Omental fat pad (tissue), 3 donors: ENCODE measurements at regions not wholly inside any gene's neighbourhood (a gene's known extent, or its start where the extent isn't known, plus 50 kb on each side); places are given as distances from the start of the nearest gene placed in this dataset.

ENCODE experiments used
- ATAC-seq: fragments of 150-250 bp; one replicate; pipeline ENCODE4 v1.9.1; 2016; ENCODE audit warnings: mild to moderate bottlenecking, moderate library complexity; ENCODE audit not compliant: low FRiP score
- DNase-seq: peaks from one replicate; pipeline ENCODE4 v3.0.0-alpha.2; 2019; ENCODE audit warnings: low spot score
- TF ChIP-seq, protein P1 (sequence below), 3 donors: fragments of 450-650 bp; IDR thresholded peaks; one replicate each; pipeline ENCODE4 v1.5.1; 2016 to 2017; ENCODE audit warnings: antibody characterized with exemption in 3 of 3, mild to moderate bottlenecking in 3 of 3, moderate library complexity in 2 of 3

GRCh38 chr2:163493359-163494298 lies 242.2 kb downstream of the FIGN start:
- TF ChIP-seq, protein P1, sequence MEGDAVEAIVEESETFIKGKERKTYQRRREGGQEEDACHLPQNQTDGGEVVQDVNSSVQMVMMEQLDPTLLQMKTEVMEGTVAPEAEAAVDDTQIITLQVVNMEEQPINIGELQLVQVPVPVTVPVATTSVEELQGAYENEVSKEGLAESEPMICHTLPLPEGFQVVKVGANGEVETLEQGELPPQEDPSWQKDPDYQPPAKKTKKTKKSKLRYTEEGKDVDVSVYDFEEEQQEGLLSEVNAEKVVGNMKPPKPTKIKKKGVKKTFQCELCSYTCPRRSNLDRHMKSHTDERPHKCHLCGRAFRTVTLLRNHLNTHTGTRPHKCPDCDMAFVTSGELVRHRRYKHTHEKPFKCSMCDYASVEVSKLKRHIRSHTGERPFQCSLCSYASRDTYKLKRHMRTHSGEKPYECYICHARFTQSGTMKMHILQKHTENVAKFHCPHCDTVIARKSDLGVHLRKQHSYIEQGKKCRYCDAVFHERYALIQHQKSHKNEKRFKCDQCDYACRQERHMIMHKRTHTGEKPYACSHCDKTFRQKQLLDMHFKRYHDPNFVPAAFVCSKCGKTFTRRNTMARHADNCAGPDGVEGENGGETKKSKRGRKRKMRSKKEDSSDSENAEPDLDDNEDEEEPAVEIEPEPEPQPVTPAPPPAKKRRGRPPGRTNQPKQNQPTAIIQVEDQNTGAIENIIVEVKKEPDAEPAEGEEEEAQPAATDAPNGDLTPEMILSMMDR (IDR thresholded peaks at IDR 0.05) = no peak
- ATAC-seq (no peak), DNase-seq (no peak)

GRCh38 chr2:163491850-163492249 lies 244.0 kb downstream of the FIGN start:
- TF ChIP-seq, protein P1 (IDR thresholded peaks at IDR 0.05) = no peak
- no peak for ATAC-seq

DNA sequence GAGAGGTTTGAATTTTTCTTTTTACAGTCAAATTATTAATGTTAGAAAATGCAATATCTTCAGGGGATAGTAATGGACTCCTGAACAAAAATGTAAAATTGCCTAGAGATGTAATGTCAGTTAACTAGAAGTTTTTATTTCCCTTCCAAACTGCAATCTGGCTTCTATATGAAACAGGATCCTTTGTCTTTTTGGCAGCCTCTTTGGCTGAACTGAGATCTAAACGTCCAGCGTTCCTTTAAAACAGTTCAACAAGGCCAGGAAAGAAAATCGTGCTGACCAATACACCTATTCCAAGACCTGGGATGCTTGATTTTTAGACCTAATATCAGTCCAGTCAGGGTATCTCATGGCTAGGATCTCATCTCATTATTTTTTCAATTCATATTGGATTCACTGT lies 245.5 kb downstream of the FIGN start:
- TF ChIP-seq, protein P1 (IDR thresholded peaks at IDR 0.05) = no peak
- no peak for DNase-seq
- no peak for ATAC-seq

More at GRCh38 chr2:163491850-163492249, 244.0 kb downstream of the FIGN start:
- no peak for DNase-seq

GRCh38 chr2:163481515-163481914 lies 254.3 kb downstream of the FIGN start:
- no peak for DNase-seq
- no peak for ATAC-seq
- TF ChIP-seq, protein P1 (IDR thresholded peaks at IDR 0.05) = no peak

- TF ChIP-seq, protein P1 (IDR thresholded peaks at IDR 0.05) = no peak
- ATAC-seq (no peak), DNase-seq (no peak)
These were observed 256.2 kb downstream of the FIGN start for GRCh38 chr2:163479599-163479998.

- TF ChIP-seq, protein P1 (IDR thresholded peaks at IDR 0.05) = no peak
- ATAC-seq = no peak
- DNase-seq = no peak
These were observed 260.0 kb downstream of the FIGN start for GRCh38 chr2:163475815-163476214.

DNA sequence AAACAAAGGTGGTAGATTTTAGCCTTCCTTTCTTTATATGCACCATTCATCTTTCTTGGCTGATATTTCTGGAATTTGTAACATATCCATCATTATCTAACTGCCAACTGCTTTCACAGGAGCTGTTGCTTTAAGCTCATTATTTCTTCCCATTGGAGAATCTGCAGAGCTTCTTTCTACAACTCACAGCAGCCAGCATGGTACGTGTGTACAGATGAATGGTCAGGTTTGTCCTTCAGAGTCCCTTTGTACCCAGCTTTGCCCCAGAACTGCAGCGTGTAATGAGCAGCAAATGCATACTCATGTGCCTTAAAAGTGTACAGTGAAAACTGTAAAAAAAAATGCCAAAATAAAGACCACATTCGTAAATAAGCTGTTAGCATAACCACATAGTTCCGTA lies 260.9 kb downstream of the FIGN start:
- DNase-seq (no peak), ATAC-seq (no peak)
- TF ChIP-seq, protein P1 (IDR thresholded peaks at IDR 0.05) = no peak
